ENCODE measurements at regions not wholly inside any gene's neighbourhood (a gene's known extent, or its start where the extent isn't known, plus 50 kb on each side); places are given as distances from the start of the nearest gene placed in this dataset.

GRCh38 chr2:104561251-104561650, 292.7 kb upstream of the POU3F3 start:
- TF ChIP-seq RAD21 (IDR thresholded peaks at IDR 0.05; ENCODE audit: low read depth) (no peak), REST (IDR thresholded peaks at IDR 0.05; ENCODE audit: low read depth) (no peak), EP300 (IDR thresholded peaks at IDR 0.05; ENCODE audit: borderline replicate concordance) (no peak), TEAD4 (IDR thresholded peaks at IDR 0.05) (no peak), TAF1 (IDR thresholded peaks at IDR 0.05; ENCODE audit: low read depth) (no peak), CREB1 (IDR thresholded peaks at IDR 0.05; ENCODE audit: low read depth) (no peak), EGR1 (IDR thresholded peaks at IDR 0.05) (no peak), FOXM1 (IDR thresholded peaks at IDR 0.05; ENCODE audit: borderline replicate concordance, low read depth) (no peak), MAX (IDR thresholded peaks at IDR 0.05) (no peak), CEBPB (IDR thresholded peaks at IDR 0.05) (no peak)

- no peak for TF ChIP-seq TCF12 (IDR thresholded peaks at IDR 0.05; ENCODE audit: low read depth)
- no peak for TF ChIP-seq REST (IDR thresholded peaks at IDR 0.05; ENCODE audit: low read depth)
Observed at GRCh38 chr2:104562537-104562936, 291.4 kb upstream of the POU3F3 start.

- TF ChIP-seq TCF12 (IDR thresholded peaks at IDR 0.05; ENCODE audit: low read depth) (no peak), EGR1 (IDR thresholded peaks at IDR 0.05) (no peak), FOXM1 (IDR thresholded peaks at IDR 0.05; ENCODE audit: borderline replicate concordance, low read depth) (no peak), REST (IDR thresholded peaks at IDR 0.05; ENCODE audit: low read depth) (no peak), RAD21 (IDR thresholded peaks at IDR 0.05; ENCODE audit: low read depth) (no peak), EP300 (IDR thresholded peaks at IDR 0.05; ENCODE audit: borderline replicate concordance) (no peak), ZBTB7A (IDR thresholded peaks at IDR 0.05; ENCODE audit: low read depth) (no peak), CEBPB (IDR thresholded peaks at IDR 0.05) (no peak)
Observed at GRCh38 chr2:104563398-104563996, 290.4 kb upstream of the POU3F3 start.

- TF ChIP-seq NFIC (IDR thresholded peaks at IDR 0.05): no peak
- TF ChIP-seq REST (IDR thresholded peaks at IDR 0.05; ENCODE audit: low read depth): no peak
- no peak for TF ChIP-seq MAX (IDR thresholded peaks at IDR 0.05)
- TF ChIP-seq TCF12 (IDR thresholded peaks at IDR 0.05; ENCODE audit: low read depth): no peak
- no peak for TF ChIP-seq EP300 (IDR thresholded peaks at IDR 0.05; ENCODE audit: borderline replicate concordance)
- no peak for TF ChIP-seq CREB1 (IDR thresholded peaks at IDR 0.05; ENCODE audit: low read depth)
- TF ChIP-seq USF1 (IDR thresholded peaks at IDR 0.05): no peak
- no peak for TF ChIP-seq YY1 (IDR thresholded peaks at IDR 0.05; ENCODE audit: low read depth)
- TF ChIP-seq CEBPB (IDR thresholded peaks at IDR 0.05): no peak
- TF ChIP-seq RAD21 (IDR thresholded peaks at IDR 0.05; ENCODE audit: low read depth): no peak
- no peak for TF ChIP-seq ZBTB7A (IDR thresholded peaks at IDR 0.05; ENCODE audit: low read depth)
- TF ChIP-seq TAF1 (IDR thresholded peaks at IDR 0.05; ENCODE audit: low read depth): no peak
- no peak for TF ChIP-seq EGR1 (IDR thresholded peaks at IDR 0.05)
- no peak for TF ChIP-seq TEAD4 (IDR thresholded peaks at IDR 0.05)
- no peak for TF ChIP-seq FOXM1 (IDR thresholded peaks at IDR 0.05; ENCODE audit: borderline replicate concordance, low read depth)
Observed at GRCh38 chr2:104568247-104568646, 285.7 kb upstream of the POU3F3 start.
